HepG2 (cell line): ENCODE measurements at regions not wholly inside any gene's neighbourhood (a gene's known extent, or its start where the extent isn't known, plus 50 kb on each side); places are given as distances from the start of the nearest gene placed in this dataset.

Experiments used
- ATAC-seq: fragments of 200-7000 bp; cut with Tn5 transposase; 3 replicates; pipeline ENCODE4 v1.9.1; 2020; ENCODE audit warnings: mild to moderate bottlenecking, moderate library complexity
- BruUV-seq: library from RNA; stranded (reverse); fragments of 400-500 nt; replicated peaks from 2 replicates; lab custom pipeline; 2021; lab: Mats Ljungman, UMichigan
- CTCF ChIA-PET: fragments of 300-600 bp; formaldehyde crosslinking; extraction: SDS; loops from one replicate; lab custom pipeline; 2021; ENCODE audit warnings: low total read pairs, inconsistent platforms, low intra/inter-chr PET ratio; lab: Yijun Ruan, JAX
- POLR2A ChIA-PET: fragments of 350-600 bp; sonication (Branson Sonifier 250); formaldehyde crosslinking; loops from one replicate; lab custom pipeline; 2020; ENCODE audit warnings: antibody characterized with exemption, inconsistent platforms; lab: Yijun Ruan, JAX
- DNase-seq: peaks from one replicate; pipeline ENCODE4 v3.0.0-alpha.2; 2015; ENCODE audit warnings: low spot score
- FAIRE-seq: peaks from 3 replicates; lab custom pipeline; 2011; peaks lifted over from hg19 to GRCh38; lab: Jason Lieb, UNC
- H2AFZ ChIP-seq: one replicate; pipeline ENCODE4 v1.6.1; 2011; ENCODE audit warnings: low read length, inconsistent platforms
- H3K27ac ChIP-seq: fragments of 300-600 bp; 3 replicates; pipeline ENCODE4 v1.8.0; 2011; ENCODE audit warnings: mixed run types, mild to moderate bottlenecking, mixed read lengths, low read length, inconsistent platforms; ENCODE audit not compliant: insufficient read depth; ENCODE audit errors: extremely low read length
- H3K27me3 ChIP-seq, 2 experiments: fragments of 200-600 bp in 1 of 2; 2 replicates in 1 of 2; 3 replicates in 1 of 2; pipeline versions ENCODE4 v1.6.0 to v1.8.0; 2011; ENCODE audit warnings: low read length in 2 of 2, mild to moderate bottlenecking in 2 of 2, moderate library complexity in 2 of 2, inconsistent platforms in 1 of 2; ENCODE audit not compliant: insufficient read depth in 2 of 2, control insufficient read depth in 1 of 2
- H3K36me3 ChIP-seq, 2 experiments: fragments of 200-600 bp in 1 of 2; replicated peaks in 1 of 2; 2 replicates in 1 of 2; 3 replicates in 1 of 2; pipeline versions ENCODE4 v1.5.1 to v1.8.0; 2011; ENCODE audit warnings: low read length in 2 of 2, inconsistent platforms in 1 of 2; ENCODE audit not compliant: insufficient read depth in 2 of 2, control insufficient read depth in 1 of 2
- H3K4me1 ChIP-seq: 2 replicates; pipeline ENCODE4 v1.5.1; 2012; ENCODE audit warnings: low read length, inconsistent platforms; ENCODE audit not compliant: insufficient read depth
- H3K4me2 ChIP-seq: 2 replicates; pipeline ENCODE4 v1.6.0; 2011; ENCODE audit warnings: low read depth, low read length, inconsistent platforms
- H3K4me3 ChIP-seq, 3 experiments: fragments of 200-600 bp in 1 of 3; sonication (generic), shearing (Covaris generic) in 1 of 3; replicated peaks in 1 of 3; 2 replicates each; pipeline ENCODE4 v1.5.1; 2011 to 2016; ENCODE audit warnings: low read length in 3 of 3, inconsistent platforms in 2 of 3, low read depth in 2 of 3, mild to moderate bottlenecking in 2 of 3, control low read depth in 1 of 3, mixed read lengths in 1 of 3; ENCODE audit not compliant: insufficient read depth in 1 of 3
- H3K79me2 ChIP-seq: one replicate; pipeline ENCODE4 v1.6.1; 2011; ENCODE audit warnings: low read length, inconsistent platforms; ENCODE audit not compliant: insufficient read depth
- H3K9ac ChIP-seq: 2 replicates; pipeline ENCODE4 v1.6.0; 2011; ENCODE audit warnings: mild to moderate bottlenecking, low read depth, low read length, inconsistent platforms; ENCODE audit not compliant: insufficient read depth
- H3K9me3 ChIP-seq: 2 replicates; pipeline ENCODE4 v1.5.1; 2012; ENCODE audit warnings: mild to moderate bottlenecking, low read length
- H4K20me1 ChIP-seq: 2 replicates; pipeline ENCODE4 v1.6.0; 2011; ENCODE audit warnings: inconsistent platforms, mild to moderate bottlenecking, low read length, moderate library complexity; ENCODE audit not compliant: insufficient read depth
- AGO2 ChIP-seq: fragments of 200-400 bp; formaldehyde crosslinking; optimal IDR thresholded peaks from 2 replicates; pipeline ENCODE3; 2017; ENCODE audit warnings: mild to moderate bottlenecking, low read depth, low read length, moderate library complexity
- ATF1 ChIP-seq: IDR thresholded peaks from 2 replicates; pipeline ENCODE4 v1.6.1; 2016; ENCODE audit warnings: mild to moderate bottlenecking, control low read depth
- CEBPZ ChIP-seq: IDR thresholded peaks from 2 replicates; pipeline ENCODE4 v1.6.1; 2012; ENCODE audit warnings: low read length, improper control_type of control experiment
- FOSL1 ChIP-seq: sonication (generic); formaldehyde crosslinking; IDR thresholded peaks from 2 replicates; pipeline ENCODE4 v1.9.0; 2021; ENCODE audit warnings: missing genetic modification reagents, borderline replicate concordance
- HBP1 ChIP-seq: IDR thresholded peaks from 2 replicates; pipeline ENCODE4 v1.6.1; 2016; ENCODE audit warnings: low read depth, control low read depth
- HES4 ChIP-seq: sonication (generic); formaldehyde crosslinking; IDR thresholded peaks from 2 replicates; pipeline ENCODE4 v1.9.0; 2021; ENCODE audit warnings: mild to moderate bottlenecking, missing genetic modification reagents, borderline replicate concordance
- HNF4G ChIP-seq, 2 experiments: sonication (generic) in 1 of 2; formaldehyde crosslinking in 1 of 2; IDR thresholded peaks; 2 replicates each; pipeline versions ENCODE4 v1.4.0 to v1.6.1; 2011 to 2020; ENCODE audit warnings: borderline replicate concordance in 2 of 2, low read depth in 2 of 2, mild to moderate bottlenecking in 2 of 2, low read length in 1 of 2, missing genetic modification reagents in 1 of 2, moderate library complexity in 1 of 2
- PLSCR1 ChIP-seq: sonication (generic); formaldehyde crosslinking; IDR thresholded peaks from 2 replicates; pipeline ENCODE4 v1.5.0; 2020; ENCODE audit warnings: missing genetic modification reagents, mild to moderate bottlenecking, borderline replicate concordance
- SMC3 ChIP-seq: IDR thresholded peaks from 2 replicates; pipeline ENCODE4 v1.6.1; 2011; ENCODE audit warnings: low read length, improper control_type of control experiment
- SP5 ChIP-seq: IDR thresholded peaks from 2 replicates; pipeline ENCODE4 v1.6.1; 2016; ENCODE audit warnings: low read depth, borderline replicate concordance
- USF2 ChIP-seq, 2 experiments: sonication (generic) in 1 of 2; formaldehyde crosslinking in 1 of 2; IDR thresholded peaks; 2 replicates each; pipeline versions ENCODE4 v1.5.1 to v1.6.1; 2011 to 2020; ENCODE audit warnings: borderline replicate concordance in 1 of 2, low read depth in 1 of 2, low read length in 1 of 2, mild to moderate bottlenecking in 1 of 2, missing genetic modification reagents in 1 of 2, moderate library complexity in 1 of 2
- ZKSCAN1 ChIP-seq: fragments of 150-350 bp; IDR thresholded peaks from 2 replicates; pipeline ENCODE4 v1.6.1; 2014; ENCODE audit warnings: low read length
- ZNF382 ChIP-seq: sonication (generic); formaldehyde crosslinking; IDR thresholded peaks from 2 replicates; pipeline ENCODE4 v1.5.0; 2020; ENCODE audit warnings: missing genetic modification reagents, mild to moderate bottlenecking, borderline replicate concordance
- ZNF616 ChIP-seq: sonication (generic); formaldehyde crosslinking; IDR thresholded peaks from 2 replicates; pipeline ENCODE4 v1.5.0; 2020; ENCODE audit warnings: low read depth, mild to moderate bottlenecking, missing genetic modification reagents
- ZNF672 ChIP-seq: sonication (generic); formaldehyde crosslinking; IDR thresholded peaks from 2 replicates; pipeline ENCODE4 v1.8.1; 2022; ENCODE audit warnings: missing genetic modification reagents
- ZNF678 ChIP-seq: sonication (generic); formaldehyde crosslinking; IDR thresholded peaks from 2 replicates; pipeline ENCODE4 v1.4.0; 2020; ENCODE audit warnings: mild to moderate bottlenecking, missing genetic modification reagents
- ZNF792 ChIP-seq: IDR thresholded peaks from 2 replicates; pipeline ENCODE4 v1.6.1; 2016
- ZNF850 ChIP-seq: sonication (generic); formaldehyde crosslinking; conservative IDR thresholded peaks from 2 replicates; pipeline ENCODE4 v1.9.0; 2021; ENCODE audit warnings: mild to moderate bottlenecking, missing genetic modification reagents
- ZSCAN30 ChIP-seq: sonication (generic); formaldehyde crosslinking; IDR thresholded peaks from 2 replicates; pipeline ENCODE4 v1.5.0; 2020; ENCODE audit warnings: mild to moderate bottlenecking, missing genetic modification reagents
- WGBS: methylation state at CpG from one replicate; pipeline ENCODE4 v1.1.6; 2017; ENCODE audit warnings: low lambda C conversion rate; 5-methylcytosine and 5-hydroxymethylcytosine counted together
- in situ Hi-C: cut with HindIII; loops from 2 replicates; pipeline ENCODE4 v1.10.0; 2017; ENCODE audit warnings: low pct_unique_long_range_greater_than_20kb; ENCODE audit not compliant: extremely low pct_ligation_motif_present
- intact Hi-C: fragments of 100-400 bp; cut with micrococcal nuclease; formaldehyde crosslinking; loops from one replicate; pipeline ENCODE4 v1.10.0; 2022; ENCODE audit not compliant: unreplicated experiment

GRCh38 chr10:8171008-8171407 is 116.5 kb downstream of the GATA3 start:
- WGBS: 11% methylated on average over 2 of the region's 2 CpGs
- FAIRE-seq: no peak
- TF ChIP-seq CEBPZ (no peak), ZNF792 (no peak), FOSL1 (CRISPR knock-in tag) (no peak), ZNF850 (CRISPR knock-in tag) (no peak), USF2 (IDR thresholded peaks at IDR 0.05; ENCODE audit: low read depth, low read length) (no peak), USF2 (CRISPR knock-in tag; IDR thresholded peaks at IDR 0.05; ENCODE audit: borderline replicate concordance) (no peak), ZNF616 (CRISPR knock-in tag) (no peak), ATF1 (no peak), SP5 (CRISPR knock-in tag) (no peak), ZNF382 (CRISPR knock-in tag) (no peak), ZSCAN30 (CRISPR knock-in tag) (no peak), HBP1 (CRISPR knock-in tag) (no peak), HES4 (CRISPR knock-in tag) (no peak), SMC3 (no peak), PLSCR1 (CRISPR knock-in tag) (no peak), ZNF678 (no peak), ZNF672 (CRISPR knock-in tag) (no peak), HNF4G (IDR thresholded peaks at IDR 0.05; ENCODE audit: borderline replicate concordance, low read depth, low read length) (no peak), HNF4G (CRISPR knock-in tag; IDR thresholded peaks at IDR 0.05; ENCODE audit: borderline replicate concordance, low read depth) (no peak), ZKSCAN1 (no peak), AGO2 (no peak)

More at GRCh38 chr10:8171008-8171407, 116.5 kb downstream of the GATA3 start:
- Histone ChIP-seq H3K4me2 (no peak overlapping the region), H4K20me1 (no peaks in the 10 kb centered on the region), H3K27ac (no peak overlapping the region), H3K79me2 (no peaks in the 10 kb centered on the region), H3K27me3 (no peaks in the 10 kb centered on the region), H2AFZ (no peak overlapping the region), H3K4me1 (peaks cover 17% of the 10 kb centered on the region), H3K9me3 (peaks cover 9% of the 10 kb centered on the region), H3K4me3 (no peak overlapping the region), H3K36me3 (no peaks in the 10 kb centered on the region), H3K9ac (no peak overlapping the region)
- DNase-seq: no peak
- POLR2A ChIA-PET: no interaction called here
- no peak for ATAC-seq
- CTCF ChIA-PET: no interaction called here
- BruUV-seq: no TSS peak
- in situ Hi-C loops: no loop called here
- intact Hi-C loops: no loop called here
